Activated naive CD4-positive, alpha-beta T cell treated with anti-CD3 and anti-CD28 coated beads, Interleukin-2, amount 10 ng/mL, durations not matched to agents 7 days and 5 days (primary cell): ENCODE measurements at regions not wholly inside any gene's neighbourhood (a gene's known extent, or its start where the extent isn't known, plus 50 kb on each side); places are given as distances from the start of the nearest gene placed in this dataset.

Experiments used
- CTCF ChIA-PET: fragments of 350-600 bp; sonication (Branson Sonifier 250); formaldehyde crosslinking; loops from one replicate; lab custom pipeline; 2021; ENCODE audit warnings: antibody characterized with exemption; lab: Charles Lee
- DNase-seq: peaks from one replicate; pipeline ENCODE4 v3.0.0-alpha.2; 2020
- H3K27ac Mint-ChIP-seq: one replicate; pipeline ENCODE4 v1.8.0; 2021; ENCODE audit warnings: mild to moderate bottlenecking, moderate library complexity, mixed read lengths
- H3K27me3 Mint-ChIP-seq: one replicate; pipeline ENCODE4 v1.8.0; 2021; ENCODE audit warnings: mild to moderate bottlenecking, mixed read lengths
- H3K36me3 Mint-ChIP-seq: one replicate; pipeline ENCODE4 v1.8.0; 2021; ENCODE audit warnings: mixed read lengths
- H3K4me1 Mint-ChIP-seq: one replicate; pipeline ENCODE4 v1.8.0; 2021; ENCODE audit warnings: mixed read lengths
- H3K4me3 Mint-ChIP-seq: one replicate; pipeline ENCODE4 v1.8.0; 2021; ENCODE audit warnings: mild to moderate bottlenecking, moderate library complexity, mixed read lengths
- H3K9me3 Mint-ChIP-seq: one replicate; pipeline ENCODE4 v1.8.0; 2021; ENCODE audit warnings: mixed read lengths

DNA sequence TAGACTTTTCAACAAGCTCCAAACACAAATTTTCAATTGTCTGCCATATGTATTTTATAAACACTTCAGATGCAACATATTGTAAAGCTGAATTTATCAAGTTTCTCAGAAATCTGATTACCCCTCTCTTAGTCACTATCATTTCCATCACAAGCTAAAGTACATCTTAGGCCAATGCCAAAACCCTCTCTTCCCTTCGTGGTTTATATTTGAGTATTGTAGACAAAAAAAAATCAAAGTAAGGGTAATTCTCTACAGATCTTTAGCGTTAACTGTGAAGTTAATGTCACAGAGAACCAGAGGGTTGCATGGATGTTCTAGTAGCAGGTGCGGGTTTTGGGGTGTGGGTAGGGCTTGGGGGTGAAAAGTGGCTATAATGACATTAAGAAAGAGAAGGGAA, 387.7 kb upstream of the PTGER4 start:
- peaks cover 3% of the 10 kb centered on the region for H3K4me1 Mint-ChIP-seq
- no peak for DNase-seq
- H3K36me3 Mint-ChIP-seq: no peaks in the 10 kb centered on the region
- no peak overlapping the region for H3K4me3 Mint-ChIP-seq
- CTCF ChIA-PET: no interaction called here
- no peaks in the 10 kb centered on the region for H3K27me3 Mint-ChIP-seq
- H3K9me3 Mint-ChIP-seq: peaks cover 5% of the 10 kb centered on the region
- H3K27ac Mint-ChIP-seq: no peak overlapping the region

DNA sequence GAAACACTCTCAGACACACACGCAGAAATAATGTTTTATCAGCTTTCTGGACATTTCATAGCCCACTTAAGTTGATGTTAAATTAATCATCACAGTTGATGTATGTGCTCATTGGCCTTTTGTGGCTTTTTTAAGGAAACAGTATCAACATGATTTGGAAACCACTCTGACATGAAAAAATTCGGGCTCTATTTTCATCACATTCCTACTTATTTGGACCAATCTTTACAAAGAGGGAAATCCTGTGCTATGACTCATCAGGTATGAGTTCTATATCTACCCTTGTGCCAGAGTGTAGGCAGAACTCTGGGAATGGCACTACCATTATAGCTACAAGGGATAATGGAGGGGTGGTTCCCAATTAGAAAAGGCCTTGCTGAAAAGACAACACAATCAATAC, 388.4 kb upstream of the PTGER4 start:
- CTCF ChIA-PET: no interaction called here
- peaks cover 5% of the 10 kb centered on the region for H3K9me3 Mint-ChIP-seq
- peaks cover 3% of the 10 kb centered on the region for H3K4me1 Mint-ChIP-seq
- no peak overlapping the region for H3K27ac Mint-ChIP-seq
- no peak for DNase-seq
- H3K36me3 Mint-ChIP-seq: no peaks in the 10 kb centered on the region
- H3K27me3 Mint-ChIP-seq: no peaks in the 10 kb centered on the region
- H3K4me3 Mint-ChIP-seq: no peak overlapping the region

DNA sequence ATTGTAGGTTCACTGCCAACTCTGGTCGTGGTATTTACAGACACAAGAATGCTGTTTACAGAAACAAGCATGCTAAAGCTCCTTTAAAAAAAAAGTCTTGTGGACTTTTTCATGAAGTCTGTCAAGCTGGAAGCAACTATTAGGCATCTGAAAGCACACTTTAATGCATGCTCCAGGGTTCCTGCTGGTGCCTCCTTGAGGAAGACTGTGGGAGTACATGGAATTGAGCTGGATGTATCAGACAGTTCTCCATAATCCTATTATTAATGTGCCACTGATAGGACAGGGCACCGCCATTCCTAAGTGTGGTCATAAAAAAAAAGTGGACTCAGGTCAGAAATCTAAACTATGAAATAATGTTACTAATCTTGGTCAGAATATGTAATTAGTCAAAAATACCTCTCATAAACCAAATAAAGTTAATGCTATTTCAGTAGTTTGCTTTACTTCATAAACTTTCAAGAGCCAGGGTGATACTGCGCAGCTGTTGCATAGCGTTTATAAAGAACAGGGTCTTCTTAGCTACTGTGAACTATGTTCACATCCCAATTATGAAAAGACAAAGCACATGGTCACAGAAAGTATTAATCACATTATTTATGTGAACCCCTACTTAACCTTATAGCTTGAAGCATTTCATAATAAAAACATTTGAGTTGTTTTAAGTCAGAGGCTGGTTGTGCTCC, 390.8 kb upstream of the PTGER4 start:
- Mint-ChIP-seq H3K27ac (no peak overlapping the region), H3K4me1 (peaks cover 3% of the 10 kb centered on the region), H3K9me3 (peaks cover 7% of the 10 kb centered on the region), H3K36me3 (no peaks in the 10 kb centered on the region), H3K4me3 (no peak overlapping the region), H3K27me3 (no peaks in the 10 kb centered on the region)
- no peak for DNase-seq
- CTCF ChIA-PET: no interaction called here

DNA sequence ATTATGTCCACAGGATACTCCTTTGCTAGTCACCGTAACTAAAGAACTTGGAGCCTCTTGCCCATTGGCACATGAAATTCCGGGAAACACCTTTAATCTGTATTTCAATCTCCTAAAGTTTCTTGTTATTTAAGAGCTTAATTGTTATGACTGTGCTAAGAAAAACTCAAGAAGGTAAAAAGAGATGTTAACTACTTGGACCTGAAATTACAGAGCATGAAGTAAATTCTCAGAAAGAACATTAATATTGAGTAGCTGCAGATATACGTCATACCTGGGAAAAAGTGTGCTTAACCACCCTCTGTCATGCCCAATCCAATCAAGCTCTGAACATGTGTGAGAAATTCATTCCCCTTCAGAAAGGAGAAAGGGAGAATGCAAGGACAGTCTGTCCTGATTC, 394.9 kb upstream of the PTGER4 start:
- CTCF ChIA-PET: no interaction called here
- DNase-seq: no peak
- H3K27ac Mint-ChIP-seq: no peak overlapping the region
- peaks cover 2% of the 10 kb centered on the region for H3K9me3 Mint-ChIP-seq
- H3K27me3 Mint-ChIP-seq: no peaks in the 10 kb centered on the region
- H3K4me1 Mint-ChIP-seq: no peaks in the 10 kb centered on the region
- H3K4me3 Mint-ChIP-seq: no peak overlapping the region
- no peaks in the 10 kb centered on the region for H3K36me3 Mint-ChIP-seq

DNA sequence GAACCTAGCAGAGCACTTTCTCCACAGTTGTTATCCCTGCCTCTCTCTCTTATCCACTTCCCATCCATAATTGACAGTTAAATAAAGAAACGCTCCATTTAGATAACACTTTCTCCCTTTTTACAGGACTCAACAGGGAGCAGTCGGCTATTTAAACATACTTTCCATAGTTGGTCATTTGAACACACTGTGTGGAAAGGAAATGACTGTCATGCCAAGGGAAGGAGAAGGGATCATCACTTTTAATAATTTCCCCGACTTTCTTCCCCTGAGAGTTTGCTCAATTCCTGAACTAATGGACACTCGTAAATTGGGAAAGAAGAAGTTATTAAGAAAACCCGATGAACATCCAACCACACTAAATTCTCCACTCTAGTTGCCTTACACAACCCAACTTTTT, 400.8 kb upstream of the PTGER4 start:
- peaks cover 2% of the 10 kb centered on the region for H3K36me3 Mint-ChIP-seq
- H3K4me3 Mint-ChIP-seq: no peak overlapping the region
- CTCF ChIA-PET: no interaction called here
- peaks cover 41% of the 10 kb centered on the region for H3K4me1 Mint-ChIP-seq
- H3K27me3 Mint-ChIP-seq: no peaks in the 10 kb centered on the region
- H3K27ac Mint-ChIP-seq: no peak overlapping the region
- no peak for DNase-seq
- H3K9me3 Mint-ChIP-seq: no peaks in the 10 kb centered on the region

DNA sequence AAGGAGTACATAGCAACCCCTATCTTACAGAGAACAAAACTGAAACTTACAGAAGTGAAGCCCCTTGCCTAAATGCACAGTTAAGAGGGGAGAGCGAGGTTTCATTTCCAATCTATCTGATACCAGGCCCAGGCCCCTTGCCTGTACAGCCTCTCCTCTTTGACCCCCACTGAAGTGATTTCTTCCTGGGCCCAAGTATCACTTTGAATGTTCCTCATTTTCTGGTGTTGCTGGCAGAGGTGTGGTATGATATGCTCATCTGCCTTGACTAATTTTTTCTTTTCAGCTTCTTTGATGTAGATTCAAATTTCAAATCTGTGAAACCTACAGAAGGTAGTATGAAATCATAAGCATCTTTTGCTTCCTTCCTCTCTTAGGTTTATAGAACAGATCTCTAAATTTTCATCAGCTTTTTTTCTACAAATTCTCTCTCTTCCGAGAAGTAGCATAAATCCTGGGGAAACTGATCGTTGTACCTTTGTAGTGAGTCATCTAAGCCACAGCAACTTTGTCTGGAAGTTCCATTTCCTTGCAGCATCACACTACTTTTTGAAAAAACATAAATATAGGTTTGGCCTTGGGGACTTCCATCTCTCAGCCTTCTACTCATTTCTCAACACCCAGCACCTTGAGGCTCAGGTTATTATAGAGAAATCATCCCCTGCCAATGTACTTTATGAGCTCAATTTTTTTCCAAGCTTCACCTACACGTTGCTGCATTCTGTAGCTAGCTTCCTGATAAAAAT, 402.4 kb upstream of the PTGER4 start:
- Mint-ChIP-seq H3K4me1 (peaks cover 41% of the 10 kb centered on the region), H3K27ac (peak overlapping the region; percentile 65), H3K9me3 (no peaks in the 10 kb centered on the region), H3K27me3 (no peaks in the 10 kb centered on the region), H3K36me3 (peaks cover 2% of the 10 kb centered on the region), H3K4me3 (no peak overlapping the region)
- DNase-seq: no peak
- CTCF ChIA-PET: interaction anchor here (0.9 to 1.2 kb wide), 3 partner anchors 22 to 329 kb away, joined by 3 to 5 read pairs (median 3); no protein-coding TSS in a partner anchor

DNA sequence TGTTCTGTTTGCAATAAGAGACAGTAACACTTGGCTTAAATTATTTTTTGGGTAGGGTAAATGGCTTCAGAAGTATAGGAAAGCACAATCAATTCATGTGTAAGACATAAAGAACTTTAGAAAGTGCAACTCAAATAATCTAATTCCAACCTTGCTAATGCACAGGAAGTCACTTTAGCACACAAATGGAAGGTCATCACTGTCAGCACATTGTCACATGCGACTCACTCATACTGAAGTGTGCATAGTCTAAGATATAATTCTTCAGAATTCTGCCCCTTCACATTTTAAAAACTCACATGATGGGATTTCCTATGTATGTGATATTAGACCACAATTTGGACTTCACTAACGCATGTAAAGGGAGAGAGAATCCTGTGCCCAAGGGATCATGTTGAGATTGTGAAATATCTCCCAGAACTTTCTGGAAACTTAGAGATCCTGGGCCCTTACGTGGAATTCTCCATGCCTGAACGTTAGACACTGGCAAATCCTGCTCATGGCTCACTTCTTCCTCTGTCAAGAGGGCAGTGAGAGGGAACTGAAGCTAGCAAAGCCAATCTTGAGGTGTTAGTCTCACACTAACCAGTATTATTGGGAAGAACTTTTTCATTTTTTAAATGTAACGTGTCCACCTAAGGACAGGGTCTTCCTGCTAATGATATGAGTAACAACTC, 403.2 kb upstream of the PTGER4 start:
- Mint-ChIP-seq H3K4me3 (no peak overlapping the region), H3K4me1 (peaks cover 41% of the 10 kb centered on the region)
- CTCF ChIA-PET: interaction anchor here (1.0 kb wide), 1 partner anchor 209 kb away, joined by 3 read pairs; no protein-coding TSS in a partner anchor

DNA sequence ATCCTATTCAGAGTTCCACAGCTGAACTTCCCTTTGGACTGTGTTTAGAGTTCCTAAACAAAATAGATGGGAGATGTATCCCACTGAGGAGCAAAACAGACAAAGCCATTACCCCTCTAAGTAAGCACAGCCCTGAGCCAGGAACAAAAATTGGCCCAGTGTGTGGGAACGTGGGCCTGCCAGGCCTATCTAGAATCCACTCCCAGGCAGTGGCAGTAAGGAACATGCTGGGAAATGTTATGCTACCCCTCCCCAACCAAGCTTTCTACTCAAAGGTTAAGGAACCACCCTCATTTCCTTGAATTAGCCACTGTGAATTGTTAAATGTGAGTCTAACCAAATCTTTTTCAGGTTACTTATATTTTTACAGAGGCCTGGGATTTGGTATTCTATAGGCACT, 405.1 kb upstream of the PTGER4 start:
- CTCF ChIA-PET: no interaction called here
- no peak overlapping the region for H3K27ac Mint-ChIP-seq
- no peaks in the 10 kb centered on the region for H3K27me3 Mint-ChIP-seq
- peaks cover 52% of the 10 kb centered on the region for H3K4me1 Mint-ChIP-seq
- peaks cover 3% of the 10 kb centered on the region for H3K36me3 Mint-ChIP-seq
- no peak for DNase-seq
- no peaks in the 10 kb centered on the region for H3K9me3 Mint-ChIP-seq
- H3K4me3 Mint-ChIP-seq: no peak overlapping the region

More for the DNA sequence above, 403.2 kb upstream of the PTGER4 start:
- Mint-ChIP-seq H3K9me3 (no peaks in the 10 kb centered on the region), H3K27me3 (no peaks in the 10 kb centered on the region), H3K36me3 (peaks cover 2% of the 10 kb centered on the region), H3K27ac (peak overlapping the region; percentile 65)
- no peak for DNase-seq

DNA sequence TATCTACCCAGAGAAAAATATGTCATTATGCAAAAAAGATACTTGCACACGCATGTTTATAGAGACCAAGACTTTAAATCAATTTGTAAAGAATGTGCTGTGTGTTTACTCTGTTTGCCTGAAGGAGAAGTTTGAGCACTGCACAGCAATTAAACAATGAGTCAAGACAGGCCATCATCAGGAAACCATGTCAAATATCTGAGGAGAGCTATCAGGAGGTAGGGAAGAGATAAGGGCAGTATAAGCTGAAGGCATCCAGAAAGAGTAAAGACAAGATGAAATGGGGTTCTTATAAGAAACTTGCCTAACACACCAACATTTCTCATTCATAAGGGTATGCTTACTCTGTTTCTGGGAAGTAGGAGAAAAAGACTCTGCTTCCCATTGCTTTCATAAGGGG, 405.8 kb upstream of the PTGER4 start:
- CTCF ChIA-PET: no interaction called here
- Mint-ChIP-seq H3K4me1 (peaks cover 52% of the 10 kb centered on the region), H3K27me3 (no peaks in the 10 kb centered on the region), H3K27ac (no peak overlapping the region), H3K9me3 (no peaks in the 10 kb centered on the region), H3K4me3 (no peak overlapping the region), H3K36me3 (peaks cover 3% of the 10 kb centered on the region)
- no peak for DNase-seq

DNA sequence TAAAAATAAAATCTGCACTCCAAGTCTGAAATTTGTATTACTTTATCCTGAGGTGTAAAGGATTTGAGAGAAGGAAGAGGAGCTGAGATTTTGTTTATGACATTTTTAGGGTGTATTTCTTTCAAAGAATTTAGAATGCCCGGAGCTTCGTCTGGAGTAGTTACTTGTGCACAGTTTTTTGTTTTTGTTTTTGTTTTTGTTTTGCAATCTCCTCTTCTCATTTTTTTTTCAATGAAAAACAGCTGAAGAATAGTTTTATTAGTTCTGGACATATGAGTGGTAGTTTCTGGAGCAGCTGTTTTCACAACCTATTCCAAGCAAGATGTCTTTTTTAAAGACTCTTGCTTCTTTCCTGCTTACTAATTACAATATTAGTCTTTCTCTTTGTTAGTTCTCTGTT, 408.2 kb upstream of the PTGER4 start:
- peaks cover 33% of the 10 kb centered on the region for H3K4me1 Mint-ChIP-seq
- no peak overlapping the region for H3K27ac Mint-ChIP-seq
- peaks cover 3% of the 10 kb centered on the region for H3K36me3 Mint-ChIP-seq
- H3K27me3 Mint-ChIP-seq: no peaks in the 10 kb centered on the region
- DNase-seq: no peak
- no peaks in the 10 kb centered on the region for H3K9me3 Mint-ChIP-seq
- CTCF ChIA-PET: no interaction called here
- no peak overlapping the region for H3K4me3 Mint-ChIP-seq

DNA sequence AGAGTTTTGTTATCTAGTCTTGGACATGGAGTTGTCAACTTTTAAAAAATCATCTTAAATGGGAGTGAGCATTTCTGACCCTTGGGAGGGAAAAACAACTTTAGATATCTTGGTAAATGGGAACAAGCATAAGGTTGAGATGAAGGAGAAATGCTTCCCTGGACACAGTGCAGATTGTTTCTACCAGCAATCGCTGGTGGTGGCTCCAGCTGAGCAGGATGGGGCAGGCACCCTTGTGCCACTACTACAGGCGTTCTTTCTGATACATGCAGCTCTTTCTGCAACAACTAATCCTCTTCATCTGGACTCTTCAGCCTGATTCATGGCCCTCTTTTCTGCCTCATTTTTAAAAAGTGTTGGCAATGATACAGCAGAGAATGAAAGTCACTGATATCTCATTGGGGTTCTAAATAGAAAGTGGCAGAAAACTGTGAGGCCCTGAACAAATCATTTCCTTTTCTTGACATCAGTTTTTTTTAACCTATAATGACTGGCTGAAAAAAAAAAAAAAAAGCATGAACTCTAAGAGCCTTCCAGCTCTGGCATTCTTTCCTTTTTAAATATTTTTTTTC, 409.4 kb upstream of the PTGER4 start:
- CTCF ChIA-PET: no interaction called here
- H3K36me3 Mint-ChIP-seq: peaks cover 3% of the 10 kb centered on the region
- no peak overlapping the region for H3K4me3 Mint-ChIP-seq

DNA sequence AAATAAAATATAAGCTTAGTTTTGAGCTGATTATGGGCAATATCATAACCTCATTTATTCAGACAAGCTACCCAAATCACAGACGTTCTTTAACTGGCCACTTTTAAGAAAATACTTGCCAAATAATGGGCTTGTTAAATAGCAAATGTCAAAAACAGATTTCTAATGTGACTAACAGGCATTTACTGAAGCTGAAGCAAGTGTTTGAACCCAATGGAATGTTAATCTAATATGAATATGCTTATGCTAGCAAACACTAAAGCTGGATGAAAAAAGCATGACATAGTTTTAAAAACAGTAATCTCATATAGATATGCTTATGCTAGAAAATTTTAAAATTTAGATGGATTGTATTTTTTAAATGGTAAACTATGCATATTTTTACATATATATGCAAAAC, 411.6 kb upstream of the PTGER4 start:
- DNase-seq: no peak
- H3K36me3 Mint-ChIP-seq: peaks cover 1% of the 10 kb centered on the region
- no peaks in the 10 kb centered on the region for H3K9me3 Mint-ChIP-seq
- H3K27ac Mint-ChIP-seq: no peak overlapping the region
- peaks cover under 1% of the 10 kb centered on the region for H3K27me3 Mint-ChIP-seq
- CTCF ChIA-PET: no interaction called here
- peaks cover 12% of the 10 kb centered on the region for H3K4me1 Mint-ChIP-seq
- H3K4me3 Mint-ChIP-seq: no peak overlapping the region

More for the DNA sequence above, 409.4 kb upstream of the PTGER4 start:
- DNase-seq: no peak
- Mint-ChIP-seq H3K9me3 (no peaks in the 10 kb centered on the region), H3K27me3 (no peaks in the 10 kb centered on the region), H3K27ac (no peak overlapping the region), H3K4me1 (peaks cover 22% of the 10 kb centered on the region)

DNA sequence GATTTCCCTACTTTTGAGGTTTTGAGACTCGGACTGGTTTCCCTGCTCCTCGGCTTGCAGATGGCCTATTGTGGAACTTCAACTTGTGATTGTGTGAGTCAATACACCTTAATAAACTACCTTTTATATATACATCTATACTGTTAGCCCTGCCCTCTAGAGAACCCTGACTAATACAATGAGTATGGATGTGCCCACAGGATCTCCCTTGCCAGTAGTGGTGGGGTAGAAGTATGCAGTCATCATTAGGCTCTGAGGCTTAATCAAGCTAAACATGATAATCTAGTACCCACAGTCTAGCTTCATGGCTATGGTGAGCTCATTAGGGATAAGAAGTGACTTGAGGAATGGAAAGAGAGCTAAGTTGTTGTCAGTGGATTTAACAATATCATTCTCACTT, 412.8 kb upstream of the PTGER4 start:
- Mint-ChIP-seq H3K9me3 (no peaks in the 10 kb centered on the region), H3K36me3 (peaks cover 1% of the 10 kb centered on the region), H3K27ac (no peak overlapping the region), H3K4me3 (no peak overlapping the region), H3K27me3 (peaks cover 6% of the 10 kb centered on the region), H3K4me1 (peaks cover 12% of the 10 kb centered on the region)
- no peak for DNase-seq
- CTCF ChIA-PET: no interaction called here

DNA sequence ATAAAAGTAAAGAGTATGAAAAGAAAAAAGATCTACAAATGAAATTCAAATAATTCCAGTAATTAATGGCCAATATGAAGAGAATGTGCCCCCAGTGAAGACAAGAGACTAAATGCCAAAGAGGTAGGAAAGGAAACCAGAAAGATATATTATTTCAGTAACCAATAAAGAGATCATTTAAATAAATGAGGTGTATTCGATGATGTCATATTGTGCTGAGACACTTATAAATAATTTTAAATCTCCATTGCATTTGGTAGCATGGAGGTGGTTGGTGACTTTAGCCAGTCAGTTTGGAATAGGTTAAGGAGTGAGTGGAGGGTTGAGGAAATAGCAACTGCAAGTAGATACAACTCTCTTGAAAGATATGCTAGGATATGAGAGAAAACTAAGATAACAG, 417.7 kb upstream of the PTGER4 start:
- peaks cover 7% of the 10 kb centered on the region for H3K36me3 Mint-ChIP-seq
- peaks cover 6% of the 10 kb centered on the region for H3K27me3 Mint-ChIP-seq
- peaks cover 6% of the 10 kb centered on the region for H3K9me3 Mint-ChIP-seq
- no peak for DNase-seq
- H3K4me3 Mint-ChIP-seq: no peak overlapping the region
- H3K4me1 Mint-ChIP-seq: peaks cover 11% of the 10 kb centered on the region
- no peak overlapping the region for H3K27ac Mint-ChIP-seq
- CTCF ChIA-PET: no interaction called here
